ENCODE measurements at regions not wholly inside any gene's neighbourhood (a gene's known extent, or its start where the extent isn't known, plus 50 kb on each side); places are given as distances from the start of the nearest gene placed in this dataset.
A peak's percentile ranks its signal among the peaks of the same experiment; 100 is the strongest.

DNA sequence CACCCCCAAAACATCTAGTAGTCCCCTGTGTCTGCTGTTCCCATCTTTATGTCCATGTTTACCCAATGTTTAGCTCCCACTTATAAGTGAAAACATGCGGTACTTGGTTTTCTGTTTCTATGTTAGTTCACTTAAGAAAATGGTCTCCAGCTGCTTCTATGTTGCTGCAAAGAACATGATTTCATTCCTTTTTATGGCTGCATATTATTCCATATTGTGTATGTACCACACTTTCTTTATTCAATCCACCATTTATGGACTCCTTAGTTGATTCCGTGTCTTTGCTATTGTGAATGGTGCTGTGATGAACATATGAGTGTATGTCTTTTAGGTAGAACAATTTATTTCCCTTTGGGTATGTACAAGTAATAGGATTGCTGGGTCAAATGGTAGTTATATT is 51.2 kb downstream of the GRK7 start:
- Histone ChIP-seq H3K4me1 (no peaks in the 10 kb centered on the region), H3K9me3 (peaks cover 0 to 19% (median 0%) of the 10 kb centered on the region in 11 donors), H3K4me3 (no peak overlapping the region), H3K27ac (no peak overlapping the region), H3K36me3 (no peaks in the 10 kb centered on the region), H3K27me3 (no peaks in the 10 kb centered on the region)
- TF ChIP-seq, protein P1, sequence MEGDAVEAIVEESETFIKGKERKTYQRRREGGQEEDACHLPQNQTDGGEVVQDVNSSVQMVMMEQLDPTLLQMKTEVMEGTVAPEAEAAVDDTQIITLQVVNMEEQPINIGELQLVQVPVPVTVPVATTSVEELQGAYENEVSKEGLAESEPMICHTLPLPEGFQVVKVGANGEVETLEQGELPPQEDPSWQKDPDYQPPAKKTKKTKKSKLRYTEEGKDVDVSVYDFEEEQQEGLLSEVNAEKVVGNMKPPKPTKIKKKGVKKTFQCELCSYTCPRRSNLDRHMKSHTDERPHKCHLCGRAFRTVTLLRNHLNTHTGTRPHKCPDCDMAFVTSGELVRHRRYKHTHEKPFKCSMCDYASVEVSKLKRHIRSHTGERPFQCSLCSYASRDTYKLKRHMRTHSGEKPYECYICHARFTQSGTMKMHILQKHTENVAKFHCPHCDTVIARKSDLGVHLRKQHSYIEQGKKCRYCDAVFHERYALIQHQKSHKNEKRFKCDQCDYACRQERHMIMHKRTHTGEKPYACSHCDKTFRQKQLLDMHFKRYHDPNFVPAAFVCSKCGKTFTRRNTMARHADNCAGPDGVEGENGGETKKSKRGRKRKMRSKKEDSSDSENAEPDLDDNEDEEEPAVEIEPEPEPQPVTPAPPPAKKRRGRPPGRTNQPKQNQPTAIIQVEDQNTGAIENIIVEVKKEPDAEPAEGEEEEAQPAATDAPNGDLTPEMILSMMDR (IDR thresholded peaks at IDR 0.05) = no peak
- 95 to 97% methylated on average over 2 of the region's 2 CpGs for WGBS, 2 donors
- intact Hi-C loops (cut with DNase I) = no loop called here
- DNase-seq (no peak), ATAC-seq (no peak)

DNA sequence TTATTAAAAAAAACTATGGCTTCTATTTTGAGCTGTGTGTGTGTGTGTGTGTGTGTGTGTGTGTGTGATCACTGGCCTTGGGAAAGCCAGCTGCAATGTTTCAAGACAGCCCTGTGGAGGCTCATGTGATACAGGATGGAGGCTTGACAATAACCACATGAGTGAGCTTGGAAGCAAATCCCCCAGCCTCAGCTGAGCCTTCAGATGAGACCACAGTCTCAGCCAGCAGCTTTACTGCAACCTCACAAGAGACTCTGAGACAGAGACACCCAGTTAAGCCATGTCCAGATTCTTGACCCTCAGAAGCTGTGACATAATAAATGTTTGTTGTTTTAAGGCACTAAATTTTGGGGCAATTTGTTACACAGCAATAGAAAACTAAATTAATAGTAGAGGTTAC is 52.5 kb downstream of the GRK7 start:
- intact Hi-C loops (cut with DNase I) = no loop called here
- Histone ChIP-seq H3K36me3 (no peaks in the 10 kb centered on the region), H3K9me3 (peaks cover 0 to 19% (median 0%) of the 10 kb centered on the region in 11 donors), H3K27me3 (no peaks in the 10 kb centered on the region), H3K27ac (no peak overlapping the region), H3K4me1 (no peaks in the 10 kb centered on the region), H3K4me3 (no peak overlapping the region)
- ATAC-seq = no peak
- TF ChIP-seq, protein P1 (IDR thresholded peaks at IDR 0.05) = no peak
- no peak for DNase-seq

DNA sequence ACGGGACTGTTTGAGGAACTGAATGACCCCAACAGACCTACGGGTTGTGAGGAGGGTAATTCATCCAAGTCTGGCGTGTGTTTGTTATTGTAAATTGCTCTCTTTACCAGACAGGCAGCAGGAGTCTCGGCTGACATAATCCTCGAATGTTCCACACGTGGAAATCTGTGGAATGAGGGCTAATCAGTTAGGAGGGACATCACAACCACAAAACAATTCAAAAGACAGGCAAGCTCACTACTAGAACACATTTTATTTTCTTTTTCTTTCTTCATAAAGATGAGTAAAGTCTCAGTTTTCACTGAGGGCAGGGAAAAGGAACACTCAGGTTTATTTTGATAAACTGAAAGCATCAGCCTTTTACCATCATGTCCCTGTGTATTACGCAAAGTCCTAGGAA is 53.8 kb downstream of the GRK7 start:
- H3K36me3 ChIP-seq = no peaks in the 10 kb centered on the region
- ATAC-seq = no peak

DNA sequence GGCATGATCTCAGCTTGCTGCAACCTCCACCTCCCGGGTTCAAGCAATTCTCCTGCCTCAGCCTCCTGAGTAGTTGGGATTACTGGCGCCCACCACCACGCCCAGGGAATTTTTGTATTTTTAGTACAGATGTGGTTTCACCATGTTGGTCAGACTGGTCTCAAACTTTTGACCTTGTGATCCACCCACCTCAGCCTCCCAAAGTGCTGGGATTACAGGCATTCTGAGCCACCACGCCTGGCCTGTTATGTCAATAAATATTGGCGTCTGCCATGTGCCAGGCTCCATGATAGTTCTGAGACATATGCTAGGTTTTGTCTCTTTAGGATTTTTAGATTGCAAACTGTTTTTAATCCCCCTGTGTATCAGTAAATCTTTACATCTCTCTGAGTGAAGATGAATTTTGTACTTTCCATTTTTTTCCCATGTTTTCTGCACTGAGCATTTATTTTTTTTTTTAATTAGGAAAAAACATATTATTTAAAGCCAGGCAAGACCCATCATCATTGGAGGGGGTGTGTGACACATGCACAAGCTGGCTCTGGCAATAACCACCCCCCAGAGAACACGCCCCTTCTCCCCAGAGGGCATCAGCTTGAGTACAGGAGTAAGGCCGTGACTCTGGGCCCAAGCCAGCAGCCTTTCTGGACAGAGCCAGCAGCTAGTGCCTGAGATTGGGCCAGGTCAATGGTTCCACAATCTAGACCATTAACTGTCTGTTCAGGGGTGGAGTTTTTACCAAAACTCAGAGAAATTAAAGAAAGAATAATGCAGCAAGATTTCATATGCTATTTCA is 51.0 kb upstream of the ATP1B3 start:
- Histone ChIP-seq H3K27ac (no peak overlapping the region), H3K36me3 (no peaks in the 10 kb centered on the region), H3K4me1 (peaks cover 0 to 9% (median 4%) of the 10 kb centered on the region in 9 donors), H3K27me3 (no peaks in the 10 kb centered on the region), H3K4me3 (no peak overlapping the region), H3K9me3 (peaks cover 0 to 6% (median 0%) of the 10 kb centered on the region in 11 donors)
- intact Hi-C loops (cut with DNase I) = no loop called here
- DNase-seq (peak in 1 of 2 donors; percentile 24), ATAC-seq (peak in 1 of 8 donors; percentile 42)
- 82 to 87% methylated on average over 7 of the region's 7 CpGs for WGBS, 2 donors
- TF ChIP-seq, protein P1 (IDR thresholded peaks at IDR 0.05) = no peak

More for the DNA sequence above, 53.8 kb downstream of the GRK7 start:
- Histone ChIP-seq H3K4me3 (no peak overlapping the region), H3K4me1 (no peaks in the 10 kb centered on the region), H3K27ac (no peak overlapping the region), H3K27me3 (no peaks in the 10 kb centered on the region), H3K9me3 (peaks cover 0 to 19% (median 0%) of the 10 kb centered on the region in 11 donors)
- 60 to 63% methylated on average over 7 of the region's 7 CpGs for WGBS, 2 donors
- intact Hi-C loops (cut with DNase I) = no loop called here
- TF ChIP-seq, protein P1 (IDR thresholded peaks at IDR 0.05) = no peak
- DNase-seq = no peak
